HepG2 (cell line): ENCODE measurements at regions not wholly inside any gene's neighbourhood (a gene's known extent, or its start where the extent isn't known, plus 50 kb on each side); places are given as distances from the start of the nearest gene placed in this dataset.

Experiments used
- HNRNPL ChIP-seq: fragments of 200-400 bp; formaldehyde crosslinking; IDR thresholded peaks from 2 replicates; pipeline ENCODE4 v1.6.1; 2017; ENCODE audit warnings: mild to moderate bottlenecking, low read depth, low read length
- NR2C2 ChIP-seq: sonication (generic); formaldehyde crosslinking; IDR thresholded peaks from 2 replicates; pipeline ENCODE4 v1.4.0; 2020; ENCODE audit warnings: missing genetic modification reagents, mild to moderate bottlenecking, moderate library complexity, borderline replicate concordance
- TCF7 ChIP-seq: sonication (generic); IDR thresholded peaks from 2 replicates; pipeline ENCODE4 v1.6.1; 2016; ENCODE audit warnings: antibody characterized with exemption, low read depth
- ZFP1 ChIP-seq: IDR thresholded peaks from 2 replicates; pipeline ENCODE4 v1.6.1; 2016
- ZFYVE20 ChIP-seq: sonication (generic); formaldehyde crosslinking; IDR thresholded peaks from 2 replicates; pipeline ENCODE4 v1.8.0; 2023; ENCODE audit warnings: low read depth, mild to moderate bottlenecking, moderate library complexity, missing genetic modification reagents, borderline replicate concordance
- ZNF33A ChIP-seq: sonication (generic); formaldehyde crosslinking; IDR thresholded peaks from 2 replicates; pipeline ENCODE4 v1.5.1; 2020; ENCODE audit warnings: missing genetic modification reagents, mild to moderate bottlenecking, moderate library complexity, borderline replicate concordance
- ZSCAN25 ChIP-seq: sonication (generic); formaldehyde crosslinking; IDR thresholded peaks from 2 replicates; pipeline ENCODE4 v1.8.0; 2022; ENCODE audit warnings: mild to moderate bottlenecking, missing genetic modification reagents
- TF ChIP-seq, protein P1 (sequence below): sonication (generic); formaldehyde crosslinking; IDR thresholded peaks from 2 replicates; pipeline ENCODE4 v1.8.1; 2023; ENCODE audit warnings: missing genetic modification reagents, inconsistent platforms, borderline replicate concordance
- TF ChIP-seq, protein P2 (sequence below): sonication (generic); formaldehyde crosslinking; IDR thresholded peaks from 2 replicates; pipeline ENCODE4 v1.4.0; 2020; ENCODE audit warnings: missing genetic modification reagents
- TF ChIP-seq, protein P3 (sequence below): sonication (generic); formaldehyde crosslinking; IDR thresholded peaks from 2 replicates; pipeline ENCODE4 v1.4.0; 2020; ENCODE audit warnings: mild to moderate bottlenecking, missing genetic modification reagents
- TF ChIP-seq, protein P4 (sequence below): sonication (generic); formaldehyde crosslinking; IDR thresholded peaks from 2 replicates; pipeline ENCODE4 v1.4.0; 2020; ENCODE audit warnings: low read depth, mild to moderate bottlenecking, missing genetic modification reagents

DNA sequence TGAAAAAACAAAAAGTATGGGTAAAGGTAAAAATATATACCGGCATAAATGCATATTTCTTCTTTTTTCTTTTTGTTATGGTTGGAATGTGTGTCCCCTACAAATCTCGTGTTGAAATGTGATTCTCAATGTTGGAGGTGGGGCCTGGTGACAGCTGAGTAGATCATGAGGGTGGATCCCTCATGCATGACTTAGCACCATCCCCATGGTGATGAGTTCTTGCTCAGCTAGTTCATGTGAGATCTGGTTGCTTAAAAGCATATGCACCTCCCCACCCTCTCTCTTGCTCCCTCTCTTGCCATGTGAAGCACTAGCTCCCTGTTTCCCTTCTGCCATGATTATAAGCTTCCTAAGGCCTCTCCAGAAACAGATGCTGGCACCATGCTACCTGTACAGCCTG is 93.3 kb downstream of the HYCC1 start:
- TF ChIP-seq ZNF33A (CRISPR knock-in tag) (no peak), ZFYVE20 (CRISPR knock-in tag) (no peak), ZFP1 (CRISPR knock-in tag) (no peak), ZSCAN25 (CRISPR knock-in tag) (no peak), HNRNPL (no peak), TCF7 (no peak), NR2C2 (no peak)
- TF ChIP-seq, protein P1, sequence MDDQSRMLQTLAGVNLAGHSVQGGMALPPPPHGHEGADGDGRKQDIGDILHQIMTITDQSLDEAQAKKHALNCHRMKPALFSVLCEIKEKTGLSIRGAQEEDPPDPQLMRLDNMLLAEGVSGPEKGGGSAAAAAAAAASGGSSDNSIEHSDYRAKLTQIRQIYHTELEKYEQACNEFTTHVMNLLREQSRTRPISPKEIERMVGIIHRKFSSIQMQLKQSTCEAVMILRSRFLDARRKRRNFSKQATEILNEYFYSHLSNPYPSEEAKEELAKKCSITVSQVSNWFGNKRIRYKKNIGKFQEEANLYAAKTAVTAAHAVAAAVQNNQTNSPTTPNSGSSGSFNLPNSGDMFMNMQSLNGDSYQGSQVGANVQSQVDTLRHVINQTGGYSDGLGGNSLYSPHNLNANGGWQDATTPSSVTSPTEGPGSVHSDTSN (CRISPR knock-in tag), result no peak
- TF ChIP-seq, protein P2, sequence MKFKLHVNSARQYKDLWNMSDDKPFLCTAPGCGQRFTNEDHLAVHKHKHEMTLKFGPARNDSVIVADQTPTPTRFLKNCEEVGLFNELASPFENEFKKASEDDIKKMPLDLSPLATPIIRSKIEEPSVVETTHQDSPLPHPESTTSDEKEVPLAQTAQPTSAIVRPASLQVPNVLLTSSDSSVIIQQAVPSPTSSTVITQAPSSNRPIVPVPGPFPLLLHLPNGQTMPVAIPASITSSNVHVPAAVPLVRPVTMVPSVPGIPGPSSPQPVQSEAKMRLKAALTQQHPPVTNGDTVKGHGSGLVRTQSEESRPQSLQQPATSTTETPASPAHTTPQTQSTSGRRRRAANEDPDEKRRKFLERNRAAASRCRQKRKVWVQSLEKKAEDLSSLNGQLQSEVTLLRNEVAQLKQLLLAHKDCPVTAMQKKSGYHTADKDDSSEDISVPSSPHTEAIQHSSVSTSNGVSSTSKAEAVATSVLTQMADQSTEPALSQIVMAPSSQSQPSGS (CRISPR knock-in tag), result no peak
- TF ChIP-seq, protein P3, sequence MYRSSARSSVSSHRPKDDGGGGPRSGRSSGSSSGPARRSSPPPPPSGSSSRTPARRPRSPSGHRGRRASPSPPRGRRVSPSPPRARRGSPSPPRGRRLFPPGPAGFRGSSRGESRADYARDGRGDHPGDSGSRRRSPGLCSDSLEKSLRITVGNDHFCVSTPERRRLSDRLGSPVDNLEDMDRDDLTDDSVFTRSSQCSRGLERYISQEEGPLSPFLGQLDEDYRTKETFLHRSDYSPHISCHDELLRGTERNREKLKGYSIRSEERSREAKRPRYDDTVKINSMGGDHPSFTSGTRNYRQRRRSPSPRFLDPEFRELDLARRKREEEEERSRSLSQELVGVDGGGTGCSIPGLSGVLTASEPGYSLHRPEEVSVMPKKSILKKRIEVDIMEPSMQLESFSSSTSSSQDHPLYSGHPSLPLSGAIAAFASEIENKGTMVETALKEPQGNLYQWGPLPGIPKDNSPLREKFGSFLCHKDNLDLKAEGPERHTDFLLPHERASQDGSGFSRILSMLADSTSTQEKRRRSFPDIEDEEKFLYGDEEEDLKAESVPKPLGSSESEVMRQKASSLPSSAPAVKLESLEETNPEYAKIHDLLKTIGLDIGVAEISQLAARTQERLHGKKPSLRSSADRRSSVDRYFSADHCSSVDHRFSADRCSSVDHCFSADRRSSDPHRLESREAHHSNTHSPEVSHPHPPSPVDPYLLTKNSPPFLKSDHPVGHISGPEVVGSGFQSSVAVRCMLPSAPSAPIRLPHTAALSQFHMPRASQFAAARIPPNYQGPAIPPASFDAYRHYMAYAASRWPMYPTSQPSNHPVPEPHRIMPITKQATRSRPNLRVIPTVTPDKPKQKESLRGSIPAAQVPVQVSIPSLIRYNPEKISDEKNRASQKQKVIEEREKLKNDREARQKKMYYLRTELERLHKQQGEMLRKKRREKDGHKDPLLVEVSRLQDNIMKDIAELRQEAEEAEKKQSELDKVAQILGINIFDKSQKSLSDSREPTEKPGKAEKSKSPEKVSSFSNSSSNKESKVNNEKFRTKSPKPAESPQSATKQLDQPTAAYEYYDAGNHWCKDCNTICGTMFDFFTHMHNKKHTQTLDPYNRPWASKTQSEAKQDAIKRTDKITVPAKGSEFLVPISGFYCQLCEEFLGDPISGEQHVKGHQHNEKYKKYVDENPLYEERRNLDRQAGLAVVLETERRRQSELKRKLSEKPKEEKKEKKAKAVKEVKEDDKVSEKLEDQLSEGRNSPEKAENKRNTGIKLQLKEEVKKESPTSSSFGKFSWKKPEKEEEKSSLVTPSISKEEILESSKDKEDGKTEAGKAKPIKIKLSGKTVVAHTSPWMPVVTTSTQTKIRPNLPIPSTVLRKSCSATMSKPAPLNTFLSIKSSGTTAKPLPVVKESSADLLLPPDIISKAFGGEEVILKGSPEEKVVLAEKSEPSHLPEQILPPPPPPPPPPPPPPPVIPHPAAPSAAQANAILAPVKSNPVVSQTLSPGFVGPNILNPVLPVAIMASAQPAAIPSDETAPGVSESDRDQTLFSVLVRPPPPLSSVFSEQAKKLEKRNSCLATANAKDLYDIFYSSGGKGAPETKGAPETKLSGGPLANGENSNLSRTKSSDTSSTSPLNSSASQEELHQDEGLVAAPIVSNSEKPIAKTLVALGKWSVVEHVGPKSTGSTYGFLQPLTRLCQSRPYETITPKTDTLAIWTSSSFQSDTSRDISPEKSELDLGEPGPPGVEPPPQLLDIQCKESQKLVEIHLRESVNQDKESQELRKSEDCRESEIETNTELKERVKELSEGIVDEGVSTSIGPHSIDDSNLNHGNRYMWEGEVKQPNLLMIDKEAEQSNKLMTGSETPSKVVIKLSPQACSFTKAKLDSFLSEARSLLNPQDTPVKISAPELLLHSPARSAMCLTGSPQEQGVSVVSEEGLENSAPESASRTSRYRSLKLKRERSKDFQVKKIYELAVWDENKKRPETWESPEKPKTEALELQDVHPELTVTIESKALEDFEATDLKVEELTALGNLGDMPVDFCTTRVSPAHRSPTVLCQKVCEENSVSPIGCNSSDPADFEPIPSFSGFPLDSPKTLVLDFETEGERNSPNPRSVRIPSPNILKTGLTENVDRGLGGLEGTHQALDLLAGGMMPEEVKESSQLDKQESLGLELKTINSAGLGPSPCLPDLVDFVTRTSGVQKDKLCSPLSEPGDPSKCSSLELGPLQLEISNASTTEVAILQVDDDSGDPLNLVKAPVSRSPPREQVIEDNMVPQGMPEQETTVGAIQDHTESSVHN (CRISPR knock-in tag), result no peak
- TF ChIP-seq, protein P4, sequence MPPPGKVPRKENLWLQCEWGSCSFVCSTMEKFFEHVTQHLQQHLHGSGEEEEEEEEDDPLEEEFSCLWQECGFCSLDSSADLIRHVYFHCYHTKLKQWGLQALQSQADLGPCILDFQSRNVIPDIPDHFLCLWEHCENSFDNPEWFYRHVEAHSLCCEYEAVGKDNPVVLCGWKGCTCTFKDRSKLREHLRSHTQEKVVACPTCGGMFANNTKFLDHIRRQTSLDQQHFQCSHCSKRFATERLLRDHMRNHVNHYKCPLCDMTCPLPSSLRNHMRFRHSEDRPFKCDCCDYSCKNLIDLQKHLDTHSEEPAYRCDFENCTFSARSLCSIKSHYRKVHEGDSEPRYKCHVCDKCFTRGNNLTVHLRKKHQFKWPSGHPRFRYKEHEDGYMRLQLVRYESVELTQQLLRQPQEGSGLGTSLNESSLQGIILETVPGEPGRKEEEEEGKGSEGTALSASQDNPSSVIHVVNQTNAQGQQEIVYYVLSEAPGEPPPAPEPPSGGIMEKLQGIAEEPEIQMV (CRISPR knock-in tag), result no peak
